Heart right ventricle (tissue), 16 donors: ENCODE measurements at regions not wholly inside any gene's neighbourhood (a gene's known extent, or its start where the extent isn't known, plus 50 kb on each side); places are given as distances from the start of the nearest gene placed in this dataset.

Experiments
- ATAC-seq, 8 donors: fragments of 200-7000 bp; cut with Tn5 transposase; one replicate each; pipeline ENCODE4 v1.9.1; 2020; ENCODE audit warnings: mild to moderate bottlenecking in 8 of 8, moderate library complexity in 8 of 8, moderate number of reproducible peaks in 1 of 8
- DNase-seq, 2 donors: peaks; one replicate each; pipeline ENCODE4 v3.0.0-alpha.2; 2020
- H3K27ac ChIP-seq, 10 donors: fragments of 200-600 bp; sonication (generic) in 2 of 10; one replicate each; pipeline versions ENCODE4 v1.5.0 to v1.8.0; 2020 to 2022; ENCODE audit warnings: mild to moderate bottlenecking in 3 of 10
- H3K27me3 ChIP-seq, 7 donors: fragments of 200-600 bp; one replicate each; pipeline ENCODE4 v1.8.0; 2021 to 2022; ENCODE audit warnings: mild to moderate bottlenecking in 2 of 7
- H3K36me3 ChIP-seq, 9 donors: fragments of 200-600 bp; sonication (generic) in 1 of 9; one replicate each; pipeline versions ENCODE4 v1.5.0 to v1.8.0; 2020 to 2022; ENCODE audit warnings: mild to moderate bottlenecking in 2 of 9
- H3K4me1 ChIP-seq, 9 donors: fragments of 200-600 bp; sonication (generic) in 1 of 9; one replicate each; pipeline versions ENCODE4 v1.5.0 to v1.8.0; 2020 to 2022; ENCODE audit warnings: mild to moderate bottlenecking in 4 of 9
- H3K4me3 ChIP-seq, 10 donors: fragments of 200-600 bp; sonication (generic) in 2 of 10; one replicate each; pipeline versions ENCODE4 v1.5.0 to v1.8.0; 2020 to 2022; ENCODE audit warnings: mild to moderate bottlenecking in 7 of 10, moderate library complexity in 2 of 10
- H3K9me3 ChIP-seq, 11 donors: fragments of 200-600 bp in 10 of 11; sonication (generic) in 2 of 11; one replicate each; pipeline versions ENCODE4 v1.5.0 to v1.8.0; 2013 to 2022; ENCODE audit warnings: mild to moderate bottlenecking in 2 of 11, control low read depth in 1 of 11, moderate library complexity in 1 of 11
- WGBS, 2 donors: extraction: QIAGEN DNeasy Blood & Tissue Kit; methylation state at CpG; one replicate each; pipeline ENCODE4 v1.1.7; 2013; ENCODE audit warnings: inconsistent platforms in 1 of 2; 5-methylcytosine and 5-hydroxymethylcytosine counted together
- intact Hi-C, 10 donors: fragments of 100-400 bp; cut with DNase I; formaldehyde crosslinking; loops; one replicate each; pipeline versions ENCODE4 v1.11.1 to v1.14.2; 2022
- TF ChIP-seq, protein P1 (sequence below), 9 donors: fragments of 200-600 bp; sonication (generic) in 2 of 9; IDR thresholded peaks; one replicate each; pipeline versions ENCODE4 v1.5.0 to v1.8.0; 2021 to 2022; ENCODE audit warnings: antibody characterized with exemption in 9 of 9, mild to moderate bottlenecking in 5 of 9, moderate library complexity in 1 of 9
- donor health status: Arrhythmogenic right ventricular cardiomyopathy.
- donor health status: ischemic (EF 13 %, LVEDD 7.1; RV severe dilation, severe dysfunction).
- donor health status: healthy with polysubstance abuse.
- donor health status: DM: no; HTN: yes; CAD: no.
- donor health status: DM: no; HTN: no; CAD: no.
- donor health status: ischemic (EF 25% LVEDD 6.9; RV normal size, moderate dysfunction).
- donor health status: ischemic (EF 25% LVEDD 5.7; RV mildly dilated, moderate dysfunction).
- donor health status: healthy.
- donor health status: DM: yes; HTN: yes; CAD: no.
- donor health status: Ischemic cardiomyopathy.
- donor health status: ischemic (EF 35%, LVEDD 5.7; RV mildly dilated, moderate dysfunction).
- donor health status: nonischemic (EF 11% LVEDD 7.7; RV severe dilation, severe dysfunction).
- donor health status: DM: yes; HTN: yes; CAD: no.
- donor health status: PGD.
- donor health status: ischemic (EF 29% LVEDD 5.4; RV normal size, mild dysfunction).
- donor health status: nonischemic (EF 23%, LVEDD 6.1; RV moderate dilation, normal function).

DNA sequence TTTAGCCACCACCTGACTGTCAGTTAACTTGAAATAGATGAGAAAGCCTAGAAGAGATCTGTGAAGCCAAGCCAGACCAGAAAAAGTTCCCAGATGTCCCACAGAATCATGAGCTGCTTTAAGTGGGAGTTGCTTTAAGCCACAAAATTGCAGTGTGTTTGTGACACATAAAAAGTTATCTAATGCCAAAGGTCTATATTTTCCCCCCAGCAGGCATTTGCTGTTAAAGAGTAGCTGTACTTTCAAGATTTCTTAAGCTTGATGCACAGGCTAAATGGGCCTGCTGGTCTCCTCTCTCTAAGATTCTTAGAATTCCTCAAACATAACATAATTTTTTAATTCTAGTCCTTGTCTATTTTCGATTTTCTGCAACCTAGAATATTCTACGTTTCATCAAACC is 825.7 kb downstream of the FAM181B start:
- Histone ChIP-seq H3K27me3 (no peaks in the 10 kb centered on the region), H3K9me3 (peaks cover 0 to 3% (median 0%) of the 10 kb centered on the region in 11 donors), H3K4me1 (no peaks in the 10 kb centered on the region), H3K4me3 (no peak overlapping the region), H3K27ac (no peak overlapping the region), H3K36me3 (no peaks in the 10 kb centered on the region)
- DNase-seq = no peak
- no peak for ATAC-seq
- TF ChIP-seq, protein P1, sequence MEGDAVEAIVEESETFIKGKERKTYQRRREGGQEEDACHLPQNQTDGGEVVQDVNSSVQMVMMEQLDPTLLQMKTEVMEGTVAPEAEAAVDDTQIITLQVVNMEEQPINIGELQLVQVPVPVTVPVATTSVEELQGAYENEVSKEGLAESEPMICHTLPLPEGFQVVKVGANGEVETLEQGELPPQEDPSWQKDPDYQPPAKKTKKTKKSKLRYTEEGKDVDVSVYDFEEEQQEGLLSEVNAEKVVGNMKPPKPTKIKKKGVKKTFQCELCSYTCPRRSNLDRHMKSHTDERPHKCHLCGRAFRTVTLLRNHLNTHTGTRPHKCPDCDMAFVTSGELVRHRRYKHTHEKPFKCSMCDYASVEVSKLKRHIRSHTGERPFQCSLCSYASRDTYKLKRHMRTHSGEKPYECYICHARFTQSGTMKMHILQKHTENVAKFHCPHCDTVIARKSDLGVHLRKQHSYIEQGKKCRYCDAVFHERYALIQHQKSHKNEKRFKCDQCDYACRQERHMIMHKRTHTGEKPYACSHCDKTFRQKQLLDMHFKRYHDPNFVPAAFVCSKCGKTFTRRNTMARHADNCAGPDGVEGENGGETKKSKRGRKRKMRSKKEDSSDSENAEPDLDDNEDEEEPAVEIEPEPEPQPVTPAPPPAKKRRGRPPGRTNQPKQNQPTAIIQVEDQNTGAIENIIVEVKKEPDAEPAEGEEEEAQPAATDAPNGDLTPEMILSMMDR (IDR thresholded peaks at IDR 0.05) = no peak
- intact Hi-C loops = no loop called here
- WGBS, 2 donors = 37 to 43% methylated on average over 2 of the region's 2 CpGs

GRCh38 chr11:81899156-81899555 is 834.5 kb downstream of the FAM181B start:
- TF ChIP-seq, protein P1 (IDR thresholded peaks at IDR 0.05) = no peak
- no peak for ATAC-seq
- Histone ChIP-seq H3K27ac (no peak overlapping the region), H3K4me3 (no peak overlapping the region), H3K27me3 (no peaks in the 10 kb centered on the region), H3K4me1 (no peaks in the 10 kb centered on the region), H3K9me3 (peaks cover 0 to 3% (median 0%) of the 10 kb centered on the region in 11 donors), H3K36me3 (no peaks in the 10 kb centered on the region)
- WGBS, 2 donors = 79 to 81% methylated on average over 1 of the region's 1 CpG
- no peak for DNase-seq
- intact Hi-C loops = no loop called here

DNA sequence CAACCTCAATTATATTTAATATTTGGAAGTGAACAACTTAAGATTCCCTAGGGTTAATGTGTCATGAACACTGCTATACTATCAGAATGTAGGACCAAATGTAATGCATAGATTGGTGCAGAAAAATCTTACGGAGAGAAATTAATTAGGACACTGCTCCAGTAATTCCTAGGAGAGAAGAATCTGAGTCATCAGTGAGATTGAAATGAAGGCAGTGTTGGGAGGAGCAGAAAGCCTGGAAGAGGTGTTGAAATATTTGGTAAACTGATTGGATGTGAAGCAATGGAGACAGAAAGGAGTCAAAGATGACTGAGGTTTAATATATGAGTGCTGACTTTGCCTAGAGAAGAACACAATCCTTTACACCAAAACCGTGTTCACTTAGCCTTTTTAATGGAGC is 836.0 kb downstream of the FAM181B start:
- intact Hi-C loops = no loop called here
- DNase-seq = no peak
- Histone ChIP-seq H3K4me3 (no peak overlapping the region), H3K36me3 (no peaks in the 10 kb centered on the region), H3K4me1 (no peaks in the 10 kb centered on the region), H3K9me3 (peaks cover 0 to 3% (median 0%) of the 10 kb centered on the region in 11 donors), H3K27ac (no peak overlapping the region), H3K27me3 (no peaks in the 10 kb centered on the region)
- TF ChIP-seq, protein P1 (IDR thresholded peaks at IDR 0.05) = no peak
- ATAC-seq = no peak
- WGBS, 2 donors = 74 to 84% methylated on average over 2 of the region's 2 CpGs

DNA sequence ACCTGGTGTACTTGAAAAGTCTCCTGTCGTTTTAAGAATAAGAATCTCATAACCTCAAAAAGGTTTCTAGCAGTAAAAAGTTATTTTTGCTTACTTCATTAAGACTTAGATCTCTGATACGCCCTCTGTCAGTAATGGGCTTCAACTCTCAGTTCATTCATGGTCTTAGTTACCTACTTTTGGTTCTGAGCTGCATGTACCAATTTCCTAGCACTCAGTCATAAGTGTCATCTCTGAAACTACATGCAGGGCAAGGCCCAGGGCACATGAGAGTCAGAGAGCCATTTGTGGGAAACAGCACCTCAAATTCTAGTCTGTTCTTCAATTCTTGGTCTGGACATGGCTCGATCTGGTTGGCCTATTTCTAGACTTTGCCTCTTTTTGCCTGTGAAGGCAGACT is 838.4 kb downstream of the FAM181B start:
- Histone ChIP-seq H3K27me3 (no peaks in the 10 kb centered on the region), H3K4me3 (no peak overlapping the region), H3K36me3 (no peaks in the 10 kb centered on the region), H3K27ac (no peak overlapping the region), H3K4me1 (no peaks in the 10 kb centered on the region), H3K9me3 (peaks cover 0 to 10% (median 0%) of the 10 kb centered on the region in 11 donors)
- WGBS, 2 donors = 67 to 71% methylated on average over 3 of the region's 3 CpGs
- TF ChIP-seq, protein P1 (IDR thresholded peaks at IDR 0.05) = no peak
- intact Hi-C loops = no loop called here
- no peak for ATAC-seq
- DNase-seq = no peak
